PC-3 (cell line): ENCODE measurements at regions not wholly inside any gene's neighbourhood (a gene's known extent, or its start where the extent isn't known, plus 50 kb on each side); places are given as distances from the start of the nearest gene placed in this dataset.

Experiments
- ATAC-seq: fragments of 200-7000 bp; cut with Tn5 transposase; 2 replicates; pipeline ENCODE4 v1.9.1; 2020; ENCODE audit warnings: mild to moderate bottlenecking, moderate library complexity
- BruUV-seq: library from RNA; stranded (reverse); fragments of 400-500 nt; replicated peaks from 2 replicates; lab custom pipeline; 2021; lab: Mats Ljungman, UMichigan
- CTCF ChIA-PET: fragments of 300-600 bp; sonication (Branson Sonifier 250); formaldehyde crosslinking; loops from one replicate; lab custom pipeline; 2022; ENCODE audit warnings: antibody characterized with exemption; lab: Charles Lee
- POLR2A ChIA-PET: fragments of 300-600 bp; sonication (Branson Sonifier 250); formaldehyde crosslinking; loops from one replicate; lab custom pipeline; 2022; ENCODE audit warnings: antibody characterized with exemption; ENCODE audit not compliant: unreplicated experiment; lab: Charles Lee
- DNase-seq: peaks from one replicate; pipeline ENCODE4 v3.0.0-alpha.2; 2015
- H2AFZ ChIP-seq: fragments of 300-600 bp; sonication (generic); 2 replicates; pipeline ENCODE4 v1.6.0; 2016; ENCODE audit warnings: antibody characterized with exemption, low read length
- H3F3A ChIP-seq: fragments of 300-600 bp; sonication (generic); one replicate; pipeline ENCODE4 v1.6.0; 2017; ENCODE audit warnings: antibody characterized with exemption, low read length, control low read depth, mild to moderate bottlenecking; ENCODE audit not compliant: unreplicated experiment
- H3K27ac ChIP-seq: fragments of 300-600 bp; sonication (generic); 2 replicates; pipeline ENCODE4 v1.5.1; 2016; ENCODE audit warnings: mild to moderate bottlenecking, low read length
- H3K27me3 ChIP-seq: fragments of 300-600 bp; sonication (generic); 2 replicates; pipeline ENCODE4 v1.6.1; 2016; ENCODE audit warnings: low read length, mixed read lengths
- H3K36me3 ChIP-seq: fragments of 300-600 bp; sonication (generic); 2 replicates; pipeline ENCODE4 v1.6.1; 2016; ENCODE audit warnings: low read depth, mixed run types, low read length, mixed read lengths
- H3K4me1 ChIP-seq: fragments of 300-600 bp; sonication (generic); 2 replicates; pipeline ENCODE4 v1.5.1; 2016; ENCODE audit warnings: low read length; ENCODE audit not compliant: insufficient read depth
- H3K4me2 ChIP-seq: fragments of 300-600 bp; sonication (generic); 2 replicates; pipeline ENCODE4 v1.6.0; 2016; ENCODE audit warnings: low read length
- H3K4me3 ChIP-seq: fragments of 300-600 bp; sonication (generic); 2 replicates; pipeline ENCODE4 v1.5.1; 2016; ENCODE audit warnings: mild to moderate bottlenecking, low read length, mixed read lengths
- H3K79me2 ChIP-seq: fragments of 300-600 bp; sonication (generic); 2 replicates; pipeline ENCODE4 v1.6.1; 2017; ENCODE audit warnings: low read length, mixed read lengths
- H3K9ac ChIP-seq: fragments of 300-600 bp; sonication (generic); 2 replicates; pipeline ENCODE4 v1.6.0; 2016; ENCODE audit warnings: mild to moderate bottlenecking, low read length
- H3K9me2 ChIP-seq: fragments of 300-600 bp; sonication (generic); replicated peaks from 2 replicates; pipeline ENCODE4 v1.6.1; 2016; ENCODE audit warnings: mixed run types, low read length, mixed read lengths
- H3K9me3 ChIP-seq: fragments of 300-600 bp; sonication (generic); 2 replicates; pipeline ENCODE4 v1.6.1; 2016; ENCODE audit warnings: low read length, mixed read lengths
- H4K20me1 ChIP-seq: fragments of 300-600 bp; sonication (generic); 2 replicates; pipeline ENCODE4 v1.6.1; 2016; ENCODE audit warnings: low read length, mixed read lengths
- CTCF ChIP-seq: fragments of 300-600 bp; sonication (generic); conservative IDR thresholded peaks from 2 replicates; pipeline ENCODE4 v1.5.1; 2017; ENCODE audit warnings: antibody characterized with exemption, low read depth, mild to moderate bottlenecking, low read length
- EZH2 ChIP-seq: fragments of 300-600 bp; sonication (generic); IDR thresholded peaks from one replicate; pipeline ENCODE4 v1.6.1; 2017; ENCODE audit warnings: antibody characterized with exemption, mild to moderate bottlenecking, low read length; ENCODE audit not compliant: unreplicated experiment
- EZH2phosphoT487 ChIP-seq: fragments of 300-600 bp; sonication (generic); IDR thresholded peaks from 2 replicates; pipeline ENCODE4 v1.6.1; 2018; ENCODE audit warnings: mild to moderate bottlenecking, antibody characterized with exemption, low read length, borderline replicate concordance
- intact Hi-C: fragments of 100-400 bp; cut with micrococcal nuclease; formaldehyde crosslinking; loops from 2 replicates; pipeline ENCODE4 v1.9.0; 2023

GRCh38 chr10:94083662-94084265 lies 90.0 kb downstream of the PLCE1 start:
- no peaks in the 10 kb centered on the region for H3K79me2 ChIP-seq
- no peak overlapping the region for H3K27ac ChIP-seq
- H3K4me3 ChIP-seq = no peak overlapping the region
- TF ChIP-seq CTCF = no peak
- TF ChIP-seq EZH2phosphoT487 = no peak
- no peak for TF ChIP-seq EZH2
- H3K36me3 ChIP-seq = no peaks in the 10 kb centered on the region
- H2AFZ ChIP-seq = no peak overlapping the region
- H3K4me1 ChIP-seq = peaks cover 1% of the 10 kb centered on the region; the same call in 1 of the 2 replicates
- no peaks in the 10 kb centered on the region for H4K20me1 ChIP-seq
- no TSS peak for BruUV-seq
- no peak overlapping the region for H3K9ac ChIP-seq
- H3K9me2 ChIP-seq = no peaks in the 10 kb centered on the region
- H3K4me2 ChIP-seq = no peak overlapping the region
- ChIA-PET CTCF (no interaction called here), POLR2A (no interaction called here)
- no peak for DNase-seq
- H3F3A ChIP-seq = no peaks in the 10 kb centered on the region
- intact Hi-C loops = no loop called here
- ATAC-seq = no peak
- no peaks in the 10 kb centered on the region for H3K9me3 ChIP-seq
- H3K27me3 ChIP-seq = no peaks in the 10 kb centered on the region

GRCh38 chr10:94084344-94084743 lies 90.6 kb downstream of the PLCE1 start:
- H3K4me3 ChIP-seq = no peak overlapping the region
- no peak for DNase-seq
- ATAC-seq = no peak
- H3K36me3 ChIP-seq = no peaks in the 10 kb centered on the region
- H3K27me3 ChIP-seq = no peaks in the 10 kb centered on the region
- H3K9me3 ChIP-seq = no peaks in the 10 kb centered on the region
- H3K4me2 ChIP-seq = no peak overlapping the region
- H3K9me2 ChIP-seq = no peaks in the 10 kb centered on the region
- H3K4me1 ChIP-seq = peaks cover 3% of the 10 kb centered on the region; the same call in 1 of the 2 replicates
- H3F3A ChIP-seq = no peaks in the 10 kb centered on the region
- no TSS peak for BruUV-seq
- H3K9ac ChIP-seq = no peak overlapping the region
- TF ChIP-seq EZH2phosphoT487 (no peak), EZH2 (no peak), CTCF (no peak)
- POLR2A ChIA-PET = no interaction called here
- no peak overlapping the region for H3K27ac ChIP-seq
- H4K20me1 ChIP-seq = no peaks in the 10 kb centered on the region
- no peaks in the 10 kb centered on the region for H3K79me2 ChIP-seq
- CTCF ChIA-PET = no interaction called here
- no peak overlapping the region for H2AFZ ChIP-seq
- intact Hi-C loops = no loop called here

- no peak overlapping the region for H3K4me2 ChIP-seq
- no peak overlapping the region for H2AFZ ChIP-seq
- H3K79me2 ChIP-seq = no peaks in the 10 kb centered on the region
- ChIA-PET POLR2A (interaction anchor here (0.5 kb wide), 1 partner anchor 208 kb away, joined by 3 read pairs; no protein-coding TSS in a partner anchor), CTCF (no interaction called here)
- no peaks in the 10 kb centered on the region for H3K27me3 ChIP-seq
- DNase-seq (no peak), ATAC-seq (no peak)
- no peaks in the 10 kb centered on the region for H3K9me3 ChIP-seq
- H3K4me3 ChIP-seq = no peak overlapping the region
- no TSS peak for BruUV-seq
- H3K9ac ChIP-seq = no peak overlapping the region
- TF ChIP-seq CTCF = no peak
- no peak for TF ChIP-seq EZH2
- no peak for TF ChIP-seq EZH2phosphoT487
- intact Hi-C loops = no loop called here
- H3K9me2 ChIP-seq = no peaks in the 10 kb centered on the region
- H4K20me1 ChIP-seq = no peaks in the 10 kb centered on the region
- H3K4me1 ChIP-seq = peaks cover 3% of the 10 kb centered on the region; the same call in 1 of the 2 replicates
- no peak overlapping the region for H3K27ac ChIP-seq
- H3K36me3 ChIP-seq = no peaks in the 10 kb centered on the region
- no peaks in the 10 kb centered on the region for H3F3A ChIP-seq
Observed at GRCh38 chr10:94085288-94085687, 91.6 kb downstream of the PLCE1 start.
